ENCODE measurements at regions not wholly inside any gene's neighbourhood (a gene's known extent, or its start where the extent isn't known, plus 50 kb on each side); places are given as distances from the start of the nearest gene placed in this dataset.
"Not testable (repeated sequence)": the region's sequence is repeated elsewhere in the genome, so short reads cannot be mapped to it uniquely, and the experiment has no call there.

- no peak for DNase-seq (ENCODE audit: low spot score)
Observed at GRCh38 chr9:31471010-31471409, 913.4 kb upstream of the ACO1 start.

- DNase-seq (ENCODE audit: low spot score) = no peak
Observed at GRCh38 chr9:31486630-31487029, 897.8 kb upstream of the ACO1 start.

DNA sequence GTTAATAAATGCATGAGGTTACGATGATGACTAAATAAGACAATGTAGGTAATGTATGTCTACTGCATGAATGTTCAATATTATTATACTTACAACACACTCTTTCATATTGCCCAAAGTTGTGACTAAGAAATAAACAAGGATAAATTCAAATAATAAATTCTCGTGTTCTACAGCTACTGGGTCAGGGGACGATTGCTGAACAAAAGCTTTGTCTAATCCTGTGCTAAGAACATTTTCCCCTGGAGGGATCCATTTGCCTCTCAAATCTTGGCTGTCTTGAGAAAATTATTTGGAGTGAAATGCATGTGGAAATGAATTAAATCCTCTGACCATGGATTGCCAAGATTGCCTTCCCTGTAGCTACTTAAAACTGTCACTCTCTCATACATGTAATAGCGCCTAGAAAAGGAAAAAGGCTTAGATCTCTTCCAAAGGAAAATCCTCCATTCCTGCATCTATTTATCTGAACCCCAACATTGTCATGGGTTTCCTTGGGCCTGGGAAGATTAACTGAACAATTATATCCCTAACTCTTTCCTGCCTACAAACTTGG, 893.8 kb upstream of the ACO1 start:
- no peak for DNase-seq (ENCODE audit: low spot score)

DNA sequence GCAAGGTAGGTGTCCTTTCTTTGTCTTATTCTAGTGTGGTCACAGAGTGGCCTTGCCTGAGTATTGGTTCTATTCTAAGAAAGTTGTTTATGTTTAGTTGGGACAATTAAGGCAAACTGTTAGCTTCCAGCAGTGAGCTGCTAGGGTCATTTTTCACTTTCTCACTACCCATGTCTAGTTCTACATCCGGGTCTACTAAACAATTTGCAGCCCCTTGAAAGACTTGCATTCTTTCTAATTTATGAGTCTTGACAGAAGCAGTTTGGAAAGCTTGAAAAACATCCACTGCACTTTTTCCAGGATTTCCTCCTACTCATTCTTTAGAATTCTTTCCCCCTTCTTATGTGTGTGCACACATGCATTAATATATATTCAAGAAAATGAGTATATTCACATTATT, 892.2 kb upstream of the ACO1 start:
- DNase-seq (ENCODE audit: low spot score) = no peak

DNA sequence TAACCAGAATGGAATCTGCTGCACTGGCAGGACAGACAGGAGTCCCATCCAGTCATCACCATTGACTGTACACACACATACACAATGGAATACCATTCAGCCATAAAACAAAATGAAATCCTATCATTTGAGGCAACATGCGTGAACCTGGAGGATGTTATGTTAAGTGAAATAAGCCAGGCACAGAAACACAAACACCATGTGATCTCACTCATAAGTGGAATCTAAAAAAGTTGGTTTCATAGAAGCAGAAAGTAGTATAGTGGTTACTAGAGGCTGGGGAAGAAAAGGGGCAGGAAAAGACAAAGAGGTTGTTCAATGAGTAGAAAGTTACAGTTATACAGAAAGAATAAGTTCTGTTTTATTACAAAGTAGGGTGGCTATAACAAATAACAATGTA, 884.0 kb upstream of the ACO1 start:
- DNase-seq (ENCODE audit: low spot score) = no peak

DNA sequence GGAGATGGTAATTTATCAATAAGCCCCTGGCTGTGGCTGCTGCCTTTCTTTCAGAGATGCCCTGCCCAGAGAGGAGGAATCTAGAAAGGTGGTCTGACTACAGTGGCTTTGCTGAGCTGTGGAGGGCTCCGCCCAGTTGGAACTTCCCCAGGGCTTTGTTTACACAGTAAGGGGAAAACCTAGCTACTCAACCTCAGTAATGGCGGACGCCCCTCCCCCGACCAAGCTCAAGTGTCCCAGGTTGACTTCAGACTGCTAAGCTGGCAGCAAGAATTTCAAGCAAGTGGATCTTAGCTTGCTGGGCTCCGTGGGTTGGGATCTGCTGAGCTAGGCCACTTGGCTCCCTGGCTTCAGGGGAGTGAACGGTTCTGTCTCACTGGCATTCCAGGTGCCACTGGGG, 865.4 kb upstream of the ACO1 start:
- no peak for DNase-seq (ENCODE audit: low spot score)

GRCh38 chr9:31519424-31519823, 865.0 kb upstream of the ACO1 start:
- no peak for DNase-seq (ENCODE audit: low spot score)

DNA sequence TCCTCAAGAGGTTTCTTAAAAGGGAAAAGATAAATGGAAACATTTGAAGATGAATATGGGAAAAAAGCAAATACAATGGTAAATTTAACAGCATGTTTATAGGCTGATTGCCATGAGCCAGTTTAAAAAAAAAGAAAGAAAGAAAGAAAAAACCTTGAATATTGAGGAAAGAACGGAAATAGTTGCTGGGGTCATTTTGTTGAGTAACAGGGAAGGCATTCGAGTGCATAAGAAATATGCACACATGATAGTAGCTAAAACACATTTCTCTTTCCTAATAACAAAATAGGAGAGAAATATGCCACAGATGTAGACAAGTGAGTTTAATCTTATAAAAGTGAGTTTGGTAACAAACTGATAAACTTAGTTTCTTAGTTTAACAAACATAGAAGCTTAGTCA, 864.6 kb upstream of the ACO1 start:
- no peak for DNase-seq (ENCODE audit: low spot score)

DNA sequence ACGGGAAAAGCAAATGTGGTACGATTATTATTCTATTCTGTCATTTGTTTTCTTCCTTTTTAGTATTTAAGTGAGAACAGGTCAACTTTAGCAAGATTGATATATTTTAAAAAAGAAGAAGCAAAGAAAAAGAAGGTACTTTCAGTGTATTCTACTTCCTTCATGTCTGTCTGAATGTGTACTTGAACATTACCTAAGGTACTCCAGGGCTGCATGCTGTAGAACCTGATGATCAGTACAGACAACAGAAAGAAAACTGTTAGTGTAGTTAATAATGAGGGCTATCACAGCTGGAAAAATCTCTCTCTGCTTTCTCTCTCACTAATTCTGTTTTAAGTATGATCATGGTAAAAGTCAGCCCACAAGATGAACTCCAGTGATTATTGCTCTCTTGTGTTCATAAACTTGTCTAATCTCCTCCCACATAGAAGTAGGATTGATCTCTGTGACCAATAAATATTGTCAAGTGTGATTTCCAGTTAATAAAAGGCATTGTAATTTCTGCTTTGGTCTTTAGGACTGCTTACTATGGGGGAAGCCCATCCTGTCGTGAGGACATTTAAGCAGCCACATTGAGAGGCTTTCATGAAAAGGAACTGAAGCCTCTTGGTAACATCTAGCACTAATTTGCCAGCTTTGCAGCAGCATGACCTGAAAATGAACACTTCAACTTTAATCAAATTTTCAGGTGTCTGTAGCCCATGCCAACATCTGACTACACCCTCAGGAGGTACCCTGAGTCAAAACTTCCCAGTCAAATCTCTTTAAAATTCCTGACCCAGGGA, 864.0 kb upstream of the ACO1 start:
- no peak for DNase-seq (ENCODE audit: low spot score)

GRCh38 chr9:31535651-31536050, 848.8 kb upstream of the ACO1 start:
- DNase-seq (ENCODE audit: low spot score) = no peak

- DNase-seq (ENCODE audit: low spot score) = no peak
Observed at GRCh38 chr9:31536471-31536870, 848.0 kb upstream of the ACO1 start.

DNA sequence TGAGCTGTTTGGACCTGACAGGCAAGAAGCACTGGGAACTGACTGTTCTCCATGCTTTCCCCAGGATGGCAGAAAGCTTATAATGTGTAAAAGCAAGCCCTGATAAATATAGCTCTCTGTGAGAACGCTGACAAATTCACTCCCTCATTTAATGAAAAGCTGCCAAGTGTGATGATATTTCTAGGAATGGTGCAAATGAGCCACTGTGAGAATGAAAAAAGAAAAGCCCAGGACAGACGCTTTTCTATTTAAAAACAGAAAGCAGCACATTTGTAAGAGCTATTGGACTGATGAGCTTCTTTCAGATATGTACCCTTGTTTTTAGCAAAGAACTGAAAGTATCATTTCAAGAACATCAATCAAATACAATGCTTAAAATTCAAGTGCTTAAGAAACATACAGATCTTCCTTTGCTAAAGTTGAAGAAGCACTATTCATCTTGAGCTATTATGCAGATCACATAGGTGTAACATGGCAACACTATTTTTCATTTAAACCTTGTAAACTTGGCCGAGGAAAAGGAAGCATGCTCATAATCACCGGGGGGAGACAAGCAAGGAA, 842.6 kb upstream of the ACO1 start:
- DNase-seq (ENCODE audit: low spot score) = no peak

DNA sequence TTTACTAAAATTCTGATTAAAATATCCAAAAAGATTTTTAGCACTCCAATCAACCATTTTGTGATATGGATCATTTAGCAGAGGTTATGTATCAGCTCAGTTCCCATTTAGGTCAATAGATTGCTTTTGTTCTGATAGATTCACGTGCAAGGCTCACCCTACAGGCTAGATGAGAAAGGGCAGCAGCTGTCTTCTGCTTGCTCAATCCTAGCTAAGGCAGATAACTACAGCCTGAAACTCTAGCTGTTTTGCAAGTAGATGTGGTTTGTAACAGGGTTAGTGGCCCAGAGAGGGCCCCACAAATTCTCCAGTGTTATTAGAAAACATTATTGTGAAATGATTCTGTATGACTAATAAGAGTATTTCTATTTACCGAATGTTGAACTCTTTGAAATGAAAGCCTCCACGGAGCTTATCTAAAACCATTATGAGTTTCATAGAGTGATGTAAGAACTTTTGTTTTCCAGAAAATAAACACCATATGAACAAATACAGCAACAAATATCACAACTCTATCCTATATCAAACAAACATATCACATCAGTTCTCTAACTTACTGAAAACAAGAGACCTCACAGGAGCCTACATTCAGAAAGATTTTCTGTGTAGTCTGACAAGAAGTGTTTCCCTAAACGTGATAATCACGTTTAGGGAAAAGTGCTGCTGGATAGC, 841.9 kb upstream of the ACO1 start:
- DNase-seq (ENCODE audit: low spot score) = no peak

DNA sequence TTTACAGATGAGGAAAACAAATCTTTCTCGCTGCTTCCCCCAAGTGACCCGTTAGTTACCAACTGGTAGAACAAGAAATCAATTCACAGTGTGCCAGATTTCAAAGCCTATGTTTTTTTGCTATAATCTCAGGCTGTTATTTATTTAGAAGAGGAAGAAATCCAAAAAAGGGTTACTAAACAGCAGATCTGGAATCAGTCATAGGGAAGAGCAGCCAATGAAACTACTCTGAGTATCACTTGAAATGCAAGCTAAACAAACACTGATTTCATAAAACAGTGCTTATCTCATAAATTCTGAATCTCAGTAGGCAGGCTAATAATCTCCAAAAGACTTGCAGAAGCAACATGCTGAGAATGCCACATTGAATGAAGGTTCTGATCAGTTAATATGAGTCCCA, 829.5 kb upstream of the ACO1 start:
- no peak for DNase-seq (ENCODE audit: low spot score)

GRCh38 chr9:31556667-31557463, 827.6 kb upstream of the ACO1 start:
- no peak for DNase-seq (ENCODE audit: low spot score)

GRCh38 chr9:31572190-31572589, 812.3 kb upstream of the ACO1 start:
- DNase-seq (ENCODE audit: low spot score) = not testable (repeated sequence)

DNA sequence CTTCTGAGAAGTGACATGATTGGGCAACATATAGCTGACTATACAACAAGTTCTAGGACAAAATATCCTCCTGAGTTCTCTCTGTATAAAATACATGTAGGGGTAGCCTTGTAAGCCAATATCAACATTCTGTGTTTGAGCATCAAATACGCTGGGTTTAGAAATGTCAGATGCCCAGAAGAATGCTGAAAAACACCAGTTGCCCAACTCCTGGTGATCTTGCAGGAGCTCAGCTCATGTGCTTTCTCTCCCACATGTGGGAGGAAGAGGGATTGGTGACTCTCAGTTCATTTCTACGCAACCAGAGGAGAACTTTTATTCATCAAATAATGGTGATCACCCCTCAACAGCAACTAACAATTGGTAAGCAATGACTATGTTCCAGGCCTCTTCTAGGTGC, 810.9 kb upstream of the ACO1 start:
- DNase-seq (ENCODE audit: low spot score) = no peak

GRCh38 chr9:31574006-31574765, 810.3 kb upstream of the ACO1 start:
- DNase-seq (ENCODE audit: low spot score) = no peak

- no peak for DNase-seq (ENCODE audit: low spot score)
Observed at GRCh38 chr9:31582071-31582470, 802.4 kb upstream of the ACO1 start.

DNA sequence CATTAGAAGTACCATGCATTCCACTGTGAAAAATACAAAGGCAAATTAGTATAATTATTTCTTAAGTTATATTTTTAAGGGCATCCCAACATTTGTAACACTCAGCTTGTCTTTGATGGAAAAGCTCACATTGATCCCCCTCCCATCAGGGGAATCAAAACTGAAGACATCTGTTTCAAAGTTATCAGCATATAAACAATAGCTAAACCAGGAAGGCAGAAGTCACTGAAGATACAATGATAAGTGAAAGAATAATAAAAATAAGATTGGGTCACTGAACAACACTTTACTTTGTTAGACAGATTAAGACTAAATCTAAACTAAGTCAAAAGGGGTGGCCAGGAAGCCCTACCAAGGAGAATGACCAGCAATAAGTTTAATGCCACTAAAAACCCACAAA, 801.9 kb upstream of the ACO1 start:
- no peak for DNase-seq (ENCODE audit: low spot score)

GRCh38 chr9:31585158-31585557, 799.3 kb upstream of the ACO1 start:
- no peak for DNase-seq (ENCODE audit: low spot score)

DNA sequence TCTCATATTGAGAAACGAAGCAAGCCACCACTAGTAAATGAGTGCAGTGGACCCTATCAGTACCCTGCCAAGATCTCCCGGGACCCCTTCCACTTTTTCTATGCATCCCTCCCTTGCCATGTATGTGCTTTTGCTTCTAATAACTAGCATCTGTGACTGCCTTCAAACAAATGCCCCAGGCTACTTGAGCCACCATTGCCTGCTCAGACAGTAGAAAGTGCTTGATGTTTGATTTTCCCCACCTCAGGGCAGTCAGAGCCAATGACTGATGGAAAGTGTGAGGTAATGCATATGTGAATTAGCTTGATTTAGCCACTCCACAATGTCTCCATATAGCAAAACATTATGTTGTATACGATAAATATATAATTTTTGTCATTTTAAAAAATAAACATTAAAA, 797.3 kb upstream of the ACO1 start:
- DNase-seq (ENCODE audit: low spot score) = no peak

All from HuH-7.5 (cell line).